ENCODE measurements at regions not wholly inside any gene's neighbourhood (a gene's known extent, or its start where the extent isn't known, plus 50 kb on each side); places are given as distances from the start of the nearest gene placed in this dataset.
A peak's percentile ranks its signal among the peaks of the same experiment; 100 is the strongest.

DNA sequence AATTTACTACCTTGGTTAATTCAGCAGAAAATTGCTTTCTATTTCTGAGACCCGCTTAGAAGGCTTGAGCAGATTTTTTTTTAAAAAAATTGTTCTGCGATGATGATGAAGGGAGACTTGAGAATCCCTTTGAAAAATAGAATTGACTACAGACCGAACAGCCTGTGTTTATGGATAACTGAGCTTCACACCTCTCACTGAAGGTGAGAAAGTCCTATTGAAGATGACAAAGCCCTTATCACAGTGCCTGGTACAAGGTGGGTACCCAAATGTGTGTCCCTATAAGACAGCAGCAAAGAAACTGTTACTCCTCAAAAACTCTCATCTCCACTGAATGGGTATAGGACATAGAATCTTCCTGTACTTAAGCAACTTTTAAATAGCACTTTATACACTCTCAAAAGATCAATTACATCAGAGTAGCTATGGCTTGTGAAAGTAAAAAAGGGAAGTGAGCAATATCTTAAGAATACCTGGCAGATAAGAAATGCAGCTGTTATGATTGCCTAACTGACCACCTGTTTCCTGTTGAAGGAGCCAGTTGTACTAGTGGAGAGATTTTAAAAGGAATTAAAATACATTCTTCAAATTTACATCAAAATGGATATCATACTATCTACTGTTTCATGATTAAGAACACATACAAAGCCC, 419.7 kb downstream of the CHSY3 start:
- H3K4me3 Mint-ChIP-seq: no peak overlapping the region
- no peak overlapping the region for H3K4me3 ChIP-seq (ENCODE audit: low read length)
- no peak overlapping the region for H3K27ac Mint-ChIP-seq
- H3K36me3 ChIP-seq (ENCODE audit: control insufficient read depth, insufficient read depth, low read length): no peaks in the 10 kb centered on the region
- H3K27me3 ChIP-seq (ENCODE audit: control insufficient read depth, insufficient read depth, low read length, poor library complexity, severe bottlenecking): no peaks in the 10 kb centered on the region
- no peaks in the 10 kb centered on the region for H3K36me3 Mint-ChIP-seq (ENCODE audit: low read depth)
- no peak for DNase-seq
- TF ChIP-seq, protein P1, sequence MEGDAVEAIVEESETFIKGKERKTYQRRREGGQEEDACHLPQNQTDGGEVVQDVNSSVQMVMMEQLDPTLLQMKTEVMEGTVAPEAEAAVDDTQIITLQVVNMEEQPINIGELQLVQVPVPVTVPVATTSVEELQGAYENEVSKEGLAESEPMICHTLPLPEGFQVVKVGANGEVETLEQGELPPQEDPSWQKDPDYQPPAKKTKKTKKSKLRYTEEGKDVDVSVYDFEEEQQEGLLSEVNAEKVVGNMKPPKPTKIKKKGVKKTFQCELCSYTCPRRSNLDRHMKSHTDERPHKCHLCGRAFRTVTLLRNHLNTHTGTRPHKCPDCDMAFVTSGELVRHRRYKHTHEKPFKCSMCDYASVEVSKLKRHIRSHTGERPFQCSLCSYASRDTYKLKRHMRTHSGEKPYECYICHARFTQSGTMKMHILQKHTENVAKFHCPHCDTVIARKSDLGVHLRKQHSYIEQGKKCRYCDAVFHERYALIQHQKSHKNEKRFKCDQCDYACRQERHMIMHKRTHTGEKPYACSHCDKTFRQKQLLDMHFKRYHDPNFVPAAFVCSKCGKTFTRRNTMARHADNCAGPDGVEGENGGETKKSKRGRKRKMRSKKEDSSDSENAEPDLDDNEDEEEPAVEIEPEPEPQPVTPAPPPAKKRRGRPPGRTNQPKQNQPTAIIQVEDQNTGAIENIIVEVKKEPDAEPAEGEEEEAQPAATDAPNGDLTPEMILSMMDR (conservative IDR thresholded peaks at IDR 0.05): no peak
- H3K27ac ChIP-seq (ENCODE audit: low read depth, low read length): no peak overlapping the region
- H3K4me1 Mint-ChIP-seq: no peaks in the 10 kb centered on the region
- no peaks in the 10 kb centered on the region for H3K27me3 Mint-ChIP-seq (ENCODE audit: insufficient read depth)
- H3K4me1 ChIP-seq (ENCODE audit: control insufficient read depth, insufficient read depth, low read length): no peaks in the 10 kb centered on the region
- 94 to 97% methylated on average over 3 of the region's 3 CpGs for WGBS, 2 experiments (ENCODE audit: insufficient coverage in 1 of 2, insufficient read length in 1 of 2)
- peaks cover 22% of the 10 kb centered on the region for H3K9me3 ChIP-seq (ENCODE audit: control insufficient read depth, low read length)
- peaks cover 16% of the 10 kb centered on the region for H3K9me3 Mint-ChIP-seq
- no peak overlapping the region for H3K9ac ChIP-seq (ENCODE audit: extremely low read depth, low read length, poor library complexity, severe bottlenecking)

DNA sequence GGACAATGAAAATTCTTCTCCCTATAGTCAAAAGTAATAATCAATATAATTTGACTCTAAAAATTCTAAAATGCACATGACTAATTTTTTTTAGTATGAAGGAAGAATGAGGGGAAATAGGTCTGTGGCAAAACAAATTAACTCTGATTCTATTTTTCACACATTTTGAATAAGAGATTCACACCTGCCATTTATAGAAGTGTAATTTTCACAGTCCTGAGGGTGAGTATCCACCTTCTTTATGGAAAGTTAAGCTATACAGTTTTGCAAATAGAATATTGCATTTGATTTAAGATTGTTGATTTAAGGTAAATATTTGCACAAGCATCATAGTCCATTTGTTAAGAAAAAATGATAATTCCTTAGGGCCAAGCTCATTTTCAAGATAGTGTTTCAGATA, 417.7 kb downstream of the CHSY3 start:
- H3K9me3 Mint-ChIP-seq: peaks cover 14% of the 10 kb centered on the region
- Histone ChIP-seq H3K9ac (ENCODE audit: extremely low read depth, low read length, poor library complexity, severe bottlenecking) (no peak overlapping the region), H3K36me3 (ENCODE audit: control insufficient read depth, insufficient read depth, low read length) (no peaks in the 10 kb centered on the region), H3K4me3 (ENCODE audit: low read length) (no peak overlapping the region), H3K9me3 (ENCODE audit: control insufficient read depth, low read length) (peaks cover 22% of the 10 kb centered on the region), H3K4me1 (ENCODE audit: control insufficient read depth, insufficient read depth, low read length) (peaks cover 4% of the 10 kb centered on the region), H3K27ac (ENCODE audit: low read depth, low read length) (no peak overlapping the region), H3K27me3 (ENCODE audit: control insufficient read depth, insufficient read depth, low read length, poor library complexity, severe bottlenecking) (no peaks in the 10 kb centered on the region)
- H3K27ac Mint-ChIP-seq: no peak overlapping the region
- H3K27me3 Mint-ChIP-seq (ENCODE audit: insufficient read depth): no peaks in the 10 kb centered on the region
- TF ChIP-seq, protein P1 (conservative IDR thresholded peaks at IDR 0.05): no peak
- H3K4me1 Mint-ChIP-seq: peaks cover 6% of the 10 kb centered on the region
- H3K4me3 Mint-ChIP-seq: no peak overlapping the region
- H3K36me3 Mint-ChIP-seq (ENCODE audit: low read depth): no peaks in the 10 kb centered on the region
- no peak for DNase-seq

DNA sequence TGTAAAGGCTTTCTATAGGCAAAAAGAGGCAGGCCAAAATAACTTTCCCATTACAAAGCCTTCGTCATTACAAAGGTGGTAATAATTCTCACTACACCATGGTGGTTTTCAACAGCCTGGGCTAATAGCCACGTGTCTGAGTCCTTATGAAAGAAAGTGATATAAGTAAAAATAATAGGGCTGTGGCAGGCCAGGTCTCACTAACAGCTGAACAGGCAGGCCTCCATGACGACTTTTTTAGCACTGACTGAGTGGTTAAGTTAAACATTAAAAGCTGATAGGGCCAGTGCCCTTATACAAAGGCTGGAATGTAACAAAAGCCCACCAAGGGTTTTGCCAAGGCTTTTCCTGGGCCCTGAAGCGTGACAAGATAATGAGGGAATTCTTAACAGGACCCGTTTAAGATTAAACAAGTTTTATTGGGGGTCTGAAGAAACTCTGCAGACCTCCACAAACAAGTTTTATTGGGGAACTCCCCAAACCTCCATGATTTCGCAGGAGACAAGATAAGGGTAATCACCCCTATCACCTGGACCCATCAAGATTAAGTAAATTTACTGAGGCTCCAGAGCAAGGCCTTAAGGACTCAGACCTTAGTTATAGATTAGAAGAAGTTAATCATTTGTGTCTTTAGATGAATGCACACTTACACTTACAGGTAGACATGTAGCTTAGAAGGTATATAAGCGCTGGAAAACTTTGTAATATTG, 412.9 kb downstream of the CHSY3 start:
- Mint-ChIP-seq H3K4me3 (peak overlapping the region; percentile 22), H3K4me1 (peaks cover 9% of the 10 kb centered on the region), H3K27me3 (ENCODE audit: insufficient read depth) (no peaks in the 10 kb centered on the region), H3K27ac (peak overlapping the region; percentile 89), H3K36me3 (ENCODE audit: low read depth) (peaks cover 5% of the 10 kb centered on the region), H3K9me3 (peaks cover 21% of the 10 kb centered on the region)
- Histone ChIP-seq H3K9ac (ENCODE audit: extremely low read depth, low read length, poor library complexity, severe bottlenecking) (peak overlapping the region; percentile 41), H3K27ac (ENCODE audit: low read depth, low read length) (peak overlapping the region; percentile 55), H3K4me1 (ENCODE audit: control insufficient read depth, insufficient read depth, low read length) (peaks cover 8% of the 10 kb centered on the region), H3K27me3 (ENCODE audit: control insufficient read depth, insufficient read depth, low read length, poor library complexity, severe bottlenecking) (no peaks in the 10 kb centered on the region), H3K9me3 (ENCODE audit: control insufficient read depth, low read length) (peaks cover 29% of the 10 kb centered on the region), H3K36me3 (ENCODE audit: control insufficient read depth, insufficient read depth, low read length) (no peaks in the 10 kb centered on the region), H3K4me3 (ENCODE audit: low read length) (peak overlapping the region; percentile 70)
- peak; percentile 53 for DNase-seq
- TF ChIP-seq, protein P1 (conservative IDR thresholded peaks at IDR 0.05): no peak
- WGBS, 2 experiments (ENCODE audit: insufficient coverage in 1 of 2, insufficient read length in 1 of 2): 57 to 65% methylated on average over 3 to 7 of the region's 7 CpGs

Measured in endodermal cell (in vitro differentiated cells).